GM10266 (cell line): ENCODE measurements at regions not wholly inside any gene's neighbourhood (a gene's known extent, or its start where the extent isn't known, plus 50 kb on each side); places are given as distances from the start of the nearest gene placed in this dataset.

ENCODE experiments used
- DNase-seq: peaks from one replicate; pipeline ENCODE4 v3.0.0; 2012; ENCODE audit errors: extremely low spot score
- CTCF ChIP-seq: IDR thresholded peaks from 2 replicates; pipeline ENCODE4 v1.5.1; 2012; ENCODE audit warnings: mild to moderate bottlenecking, low read depth; ENCODE audit not compliant: control insufficient read depth, insufficient read depth; ENCODE audit errors: missing control alignments

- TF ChIP-seq CTCF: no peak
- DNase-seq: no peak
Observed at GRCh38 chr5:103433211-103433610, 129.4 kb downstream of the NUDT12 start.

GRCh38 chr5:103428923-103429322 is 133.7 kb downstream of the NUDT12 start:
- no peak for TF ChIP-seq CTCF
- DNase-seq: no peak

GRCh38 chr5:103428411-103428871 is 134.1 kb downstream of the NUDT12 start:
- TF ChIP-seq CTCF: no peak
- no peak for DNase-seq

GRCh38 chr5:103427326-103427725 is 135.3 kb downstream of the NUDT12 start:
- no peak for TF ChIP-seq CTCF
- DNase-seq: no peak

GRCh38 chr5:103425686-103426454 is 136.7 kb downstream of the NUDT12 start:
- TF ChIP-seq CTCF: no peak
- no peak for DNase-seq

- no peak for TF ChIP-seq CTCF
- DNase-seq: no peak
Observed at GRCh38 chr5:103424453-103425205, 138.0 kb downstream of the NUDT12 start.

GRCh38 chr5:103424026-103424425 is 138.6 kb downstream of the NUDT12 start:
- no peak for DNase-seq
- no peak for TF ChIP-seq CTCF
